SIG-M5 treated with dmso at 0.1 percent for 504 hours (cell line): ENCODE measurements at regions not wholly inside any gene's neighbourhood (a gene's known extent, or its start where the extent isn't known, plus 50 kb on each side); places are given as distances from the start of the nearest gene placed in this dataset.

ENCODE experiments used
- DNase-seq: peaks from one replicate; lab custom pipeline; 2025; ENCODE audit not compliant: unreplicated experiment; lab: John Stamatoyannopoulos, UW

- DNase-seq: no peak
Observed at GRCh38 chr4:160772668-160773067, 1391.1 kb downstream of the FSTL5 start.

DNA sequence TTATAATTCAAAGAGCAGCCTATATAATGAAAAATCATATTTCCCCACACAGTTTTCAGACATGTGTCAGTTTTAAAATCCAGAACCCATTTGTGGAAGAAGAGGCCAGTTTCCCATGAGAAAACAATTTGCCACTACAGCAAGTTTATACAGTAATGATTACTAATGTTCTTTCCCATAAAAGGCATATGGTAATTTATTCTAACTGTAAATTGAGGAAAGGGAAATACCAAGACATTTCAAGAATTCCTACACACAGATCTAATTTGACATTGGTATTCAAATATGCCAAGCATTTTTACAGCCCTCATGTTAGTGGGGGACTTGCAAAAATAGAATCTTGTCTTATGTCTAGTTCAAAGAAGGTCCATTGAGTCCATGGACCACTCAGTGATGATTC lies 1368.6 kb downstream of the FSTL5 start:
- DNase-seq: no peak

DNA sequence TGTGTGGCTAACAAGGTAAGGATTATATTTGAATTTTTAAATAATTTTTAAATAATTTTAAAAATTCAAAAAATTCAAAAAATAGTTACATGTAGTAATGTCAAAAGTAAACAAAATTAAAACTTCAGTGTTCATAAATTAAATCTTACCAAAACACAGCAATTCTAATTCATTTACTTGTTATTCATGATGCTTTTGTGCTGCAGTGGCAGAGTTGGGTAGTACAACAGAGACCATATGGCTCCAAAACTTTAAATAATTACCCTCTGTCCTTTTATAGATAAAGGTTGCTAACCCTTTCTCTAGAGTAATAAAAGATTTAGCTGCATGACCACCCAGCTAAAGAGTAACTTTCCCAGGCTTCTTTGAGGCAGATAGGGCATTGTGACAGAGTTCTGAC lies 1355.6 kb downstream of the FSTL5 start:
- no peak for DNase-seq

GRCh38 chr4:160809576-160809975 lies 1354.2 kb downstream of the FSTL5 start:
- DNase-seq: no peak

- no peak for DNase-seq
Observed at GRCh38 chr4:160810424-160810823, 1353.4 kb downstream of the FSTL5 start.

DNA sequence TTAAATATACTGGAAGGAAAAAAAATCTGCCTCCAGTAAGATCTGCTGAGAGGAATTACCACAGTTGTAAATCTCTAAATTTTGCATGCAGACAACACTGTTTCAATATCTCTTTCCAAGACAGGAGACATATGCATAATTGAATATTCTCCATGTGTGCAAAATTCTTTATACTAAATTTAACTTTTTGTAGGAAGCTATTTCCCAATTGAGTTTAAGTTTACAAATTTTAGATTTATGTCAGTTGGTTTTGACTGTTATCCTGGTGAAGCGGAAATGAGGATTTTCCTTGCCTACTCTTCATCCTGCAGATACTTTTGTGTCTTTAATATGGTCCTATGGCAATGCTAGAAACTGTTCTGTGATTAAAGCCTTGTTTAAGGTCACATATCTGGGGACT lies 1352.9 kb downstream of the FSTL5 start:
- no peak for DNase-seq

DNA sequence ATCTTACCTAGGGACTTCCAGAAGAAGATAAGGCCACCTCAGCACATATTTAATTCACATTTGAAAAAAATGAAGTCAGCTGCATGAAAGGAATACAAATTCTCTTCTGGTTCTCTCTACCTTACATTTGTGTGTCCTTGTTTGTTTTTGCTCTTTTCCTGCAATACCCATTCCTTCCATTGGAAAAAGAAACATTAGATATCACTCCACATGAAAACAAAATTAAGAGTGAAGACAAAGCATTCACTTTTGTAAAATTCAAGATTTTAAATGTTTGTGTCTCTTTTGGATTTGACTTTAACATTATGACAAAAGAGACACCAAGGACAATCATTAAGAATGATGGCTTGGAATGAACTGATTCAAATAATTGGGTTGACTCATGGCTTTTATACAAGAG lies 1351.8 kb downstream of the FSTL5 start:
- DNase-seq: no peak

DNA sequence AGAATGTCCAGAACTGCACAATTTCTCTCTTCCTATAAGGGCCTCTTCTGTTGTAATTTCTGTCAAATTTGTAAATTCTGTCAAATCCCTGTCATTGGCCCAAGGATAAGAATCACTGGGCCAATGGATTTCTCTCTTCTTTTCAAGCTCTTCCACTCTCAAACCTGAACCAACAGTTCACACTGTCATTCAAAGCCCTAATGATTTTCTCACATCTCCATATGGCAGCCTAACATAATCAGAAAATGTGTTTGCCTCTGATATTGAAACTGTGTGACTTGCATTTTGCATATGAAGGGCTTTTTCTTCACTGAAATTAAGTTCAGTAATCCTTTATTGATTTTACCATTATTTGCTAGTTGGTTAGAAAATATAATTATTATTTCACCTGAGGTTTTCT lies 1349.1 kb downstream of the FSTL5 start:
- DNase-seq: no peak

DNA sequence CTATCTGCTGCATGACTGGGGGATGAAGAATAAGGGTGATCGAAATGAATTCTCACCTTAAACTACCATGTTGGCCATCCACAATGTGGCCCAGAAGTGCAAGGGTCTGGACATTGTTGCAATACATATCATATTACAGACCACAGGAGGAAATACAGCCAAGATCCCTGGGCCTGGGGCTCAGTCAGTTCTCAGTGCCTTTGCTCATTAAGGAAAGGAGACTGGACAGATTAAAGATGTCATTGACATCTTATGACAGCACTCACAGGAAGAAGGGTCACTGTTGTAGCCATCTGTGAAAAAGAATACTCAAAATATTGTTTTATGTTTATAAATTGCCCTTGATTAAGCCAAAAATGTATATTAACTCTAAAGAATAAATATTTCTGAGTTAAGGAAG lies 1345.2 kb downstream of the FSTL5 start:
- DNase-seq: no peak

DNA sequence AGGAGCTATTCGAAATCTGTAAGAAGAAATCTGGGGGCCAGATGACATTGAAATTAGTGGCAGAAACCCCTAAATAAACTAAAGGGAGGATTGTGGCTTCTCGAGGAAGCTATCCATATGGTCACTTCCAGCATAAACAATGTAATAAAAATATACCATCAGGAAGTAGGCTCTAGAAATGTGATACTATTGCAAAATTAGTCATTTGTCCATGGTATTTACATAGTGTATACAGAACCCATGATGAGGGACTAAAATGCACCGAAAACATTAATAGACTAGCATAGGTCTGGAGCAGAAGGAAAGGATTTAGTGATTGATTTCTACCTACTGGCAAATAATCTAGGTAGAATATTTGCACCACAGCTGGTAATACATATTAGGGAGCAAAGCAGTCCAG lies 1344.0 kb downstream of the FSTL5 start:
- DNase-seq: no peak

- no peak for DNase-seq
Observed at GRCh38 chr4:160824481-160824880, 1339.3 kb downstream of the FSTL5 start.

GRCh38 chr4:160825644-160826338 lies 1338.0 kb downstream of the FSTL5 start:
- no peak for DNase-seq

GRCh38 chr4:160826339-160826679 lies 1337.5 kb downstream of the FSTL5 start:
- no peak for DNase-seq

GRCh38 chr4:160831165-160831922 lies 1332.5 kb downstream of the FSTL5 start:
- DNase-seq: peak; percentile 16

DNA sequence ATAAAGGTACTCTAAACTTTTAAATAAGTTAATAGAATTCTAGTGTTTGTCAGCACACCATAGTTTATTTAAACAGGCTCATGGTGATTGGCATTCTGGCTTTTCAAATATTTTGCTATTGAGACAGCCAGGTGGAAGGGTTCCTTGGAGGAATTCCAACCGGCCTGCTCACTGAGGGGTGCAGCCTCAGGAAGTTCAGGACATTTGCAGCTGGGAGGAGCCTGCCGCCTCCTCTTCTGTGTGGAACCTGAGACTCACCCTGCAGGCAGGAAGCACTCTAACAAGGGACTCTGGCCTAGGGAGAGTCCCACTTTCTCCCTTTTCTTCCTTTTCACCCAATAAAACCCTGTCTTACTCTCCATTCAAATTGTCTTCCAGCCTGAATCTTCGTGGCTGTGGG lies 1328.0 kb downstream of the FSTL5 start:
- peak; percentile 8 for DNase-seq

GRCh38 chr4:160836431-160836830 lies 1327.4 kb downstream of the FSTL5 start:
- DNase-seq: peak; percentile 15

GRCh38 chr4:160846121-160846520 lies 1317.7 kb downstream of the FSTL5 start:
- no peak for DNase-seq

- no peak for DNase-seq
Observed at GRCh38 chr4:160847228-160847627, 1316.6 kb downstream of the FSTL5 start.

GRCh38 chr4:160848489-160848888 lies 1315.3 kb downstream of the FSTL5 start:
- DNase-seq: no peak

DNA sequence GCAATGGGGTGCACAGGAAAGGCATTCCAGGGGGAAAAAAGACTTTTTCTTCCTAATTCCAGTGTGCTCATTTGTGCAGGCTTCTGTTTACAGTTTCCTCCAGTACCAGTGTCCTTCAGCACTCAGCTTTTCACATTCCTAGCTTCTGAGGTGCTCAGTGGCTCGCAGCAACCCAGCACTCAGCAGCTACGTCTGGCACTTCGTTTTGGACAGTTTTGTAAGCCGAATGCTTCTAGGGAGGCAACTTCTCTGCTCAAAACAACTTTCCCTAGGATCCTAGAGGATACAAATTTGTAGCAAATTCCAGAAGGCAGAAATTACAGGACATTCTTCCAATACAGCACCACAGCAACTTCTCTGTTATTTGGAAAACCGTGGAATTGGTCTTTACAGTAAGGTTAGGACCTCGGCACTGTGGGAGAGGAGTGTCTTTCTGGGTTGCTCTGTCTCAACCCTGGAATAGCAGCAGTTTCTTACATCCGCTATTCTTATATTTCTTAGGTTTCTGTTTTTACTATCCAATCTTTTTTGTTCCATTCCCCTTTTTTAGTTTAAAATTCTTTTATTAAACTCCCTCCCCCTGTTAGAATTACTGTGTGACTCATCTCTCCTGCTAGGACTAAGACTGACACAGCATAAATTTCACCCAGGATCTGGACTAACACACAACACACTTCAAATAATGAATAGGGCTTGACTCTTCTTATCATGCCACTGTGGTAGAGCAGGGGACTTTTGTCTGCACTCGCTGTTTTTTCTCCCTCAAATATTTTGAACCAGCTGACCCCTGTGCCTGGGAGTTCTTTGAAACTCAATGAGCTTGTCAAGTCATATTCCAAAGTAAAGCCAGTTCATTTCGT lies 1314.7 kb downstream of the FSTL5 start:
- DNase-seq: peak; percentile 10

DNA sequence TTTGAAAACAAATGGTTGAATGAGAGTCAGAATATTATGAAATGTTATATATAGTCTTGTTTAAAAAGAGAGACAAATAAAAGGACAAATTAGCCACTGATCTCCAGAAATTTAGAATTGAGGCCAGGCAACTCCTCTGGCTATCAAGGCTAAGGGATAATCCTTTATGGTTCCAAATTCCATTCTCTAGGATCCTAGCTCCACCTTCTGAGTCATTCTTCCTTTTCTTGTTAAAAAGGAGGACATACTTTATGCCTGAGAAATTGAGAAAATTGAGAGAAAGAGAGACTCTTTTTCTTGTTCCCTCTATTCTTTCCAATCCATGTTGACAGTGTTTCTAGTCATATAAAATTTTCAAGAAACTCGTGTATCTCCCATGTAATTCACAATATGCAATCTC lies 1299.5 kb downstream of the FSTL5 start:
- DNase-seq: no peak

GRCh38 chr4:160869899-160870298 lies 1293.9 kb downstream of the FSTL5 start:
- DNase-seq: no peak
